ENCODE measurements at regions not wholly inside any gene's neighbourhood (a gene's known extent, or its start where the extent isn't known, plus 50 kb on each side); places are given as distances from the start of the nearest gene placed in this dataset.

DNA sequence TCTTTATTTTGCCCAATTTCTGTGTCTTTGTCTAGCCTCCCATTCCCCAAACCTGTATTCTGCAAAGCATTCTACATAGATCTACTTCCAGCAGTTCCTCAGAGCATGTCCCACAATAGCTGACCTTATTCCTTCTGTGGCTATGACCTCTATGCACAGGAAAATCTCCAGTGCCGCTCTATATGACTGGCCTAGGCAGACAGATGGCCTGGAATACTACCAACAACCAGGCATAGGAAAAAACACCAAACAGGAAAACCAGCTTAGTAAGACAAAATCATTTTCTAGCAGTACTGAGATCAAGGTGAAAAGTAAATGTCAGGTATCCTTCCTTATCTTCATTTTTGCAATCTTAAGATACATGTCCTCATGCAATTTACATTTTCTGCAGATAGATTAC is 1115.0 kb downstream of the IGSF11 start (continued):
- TF ChIP-seq, protein P1, sequence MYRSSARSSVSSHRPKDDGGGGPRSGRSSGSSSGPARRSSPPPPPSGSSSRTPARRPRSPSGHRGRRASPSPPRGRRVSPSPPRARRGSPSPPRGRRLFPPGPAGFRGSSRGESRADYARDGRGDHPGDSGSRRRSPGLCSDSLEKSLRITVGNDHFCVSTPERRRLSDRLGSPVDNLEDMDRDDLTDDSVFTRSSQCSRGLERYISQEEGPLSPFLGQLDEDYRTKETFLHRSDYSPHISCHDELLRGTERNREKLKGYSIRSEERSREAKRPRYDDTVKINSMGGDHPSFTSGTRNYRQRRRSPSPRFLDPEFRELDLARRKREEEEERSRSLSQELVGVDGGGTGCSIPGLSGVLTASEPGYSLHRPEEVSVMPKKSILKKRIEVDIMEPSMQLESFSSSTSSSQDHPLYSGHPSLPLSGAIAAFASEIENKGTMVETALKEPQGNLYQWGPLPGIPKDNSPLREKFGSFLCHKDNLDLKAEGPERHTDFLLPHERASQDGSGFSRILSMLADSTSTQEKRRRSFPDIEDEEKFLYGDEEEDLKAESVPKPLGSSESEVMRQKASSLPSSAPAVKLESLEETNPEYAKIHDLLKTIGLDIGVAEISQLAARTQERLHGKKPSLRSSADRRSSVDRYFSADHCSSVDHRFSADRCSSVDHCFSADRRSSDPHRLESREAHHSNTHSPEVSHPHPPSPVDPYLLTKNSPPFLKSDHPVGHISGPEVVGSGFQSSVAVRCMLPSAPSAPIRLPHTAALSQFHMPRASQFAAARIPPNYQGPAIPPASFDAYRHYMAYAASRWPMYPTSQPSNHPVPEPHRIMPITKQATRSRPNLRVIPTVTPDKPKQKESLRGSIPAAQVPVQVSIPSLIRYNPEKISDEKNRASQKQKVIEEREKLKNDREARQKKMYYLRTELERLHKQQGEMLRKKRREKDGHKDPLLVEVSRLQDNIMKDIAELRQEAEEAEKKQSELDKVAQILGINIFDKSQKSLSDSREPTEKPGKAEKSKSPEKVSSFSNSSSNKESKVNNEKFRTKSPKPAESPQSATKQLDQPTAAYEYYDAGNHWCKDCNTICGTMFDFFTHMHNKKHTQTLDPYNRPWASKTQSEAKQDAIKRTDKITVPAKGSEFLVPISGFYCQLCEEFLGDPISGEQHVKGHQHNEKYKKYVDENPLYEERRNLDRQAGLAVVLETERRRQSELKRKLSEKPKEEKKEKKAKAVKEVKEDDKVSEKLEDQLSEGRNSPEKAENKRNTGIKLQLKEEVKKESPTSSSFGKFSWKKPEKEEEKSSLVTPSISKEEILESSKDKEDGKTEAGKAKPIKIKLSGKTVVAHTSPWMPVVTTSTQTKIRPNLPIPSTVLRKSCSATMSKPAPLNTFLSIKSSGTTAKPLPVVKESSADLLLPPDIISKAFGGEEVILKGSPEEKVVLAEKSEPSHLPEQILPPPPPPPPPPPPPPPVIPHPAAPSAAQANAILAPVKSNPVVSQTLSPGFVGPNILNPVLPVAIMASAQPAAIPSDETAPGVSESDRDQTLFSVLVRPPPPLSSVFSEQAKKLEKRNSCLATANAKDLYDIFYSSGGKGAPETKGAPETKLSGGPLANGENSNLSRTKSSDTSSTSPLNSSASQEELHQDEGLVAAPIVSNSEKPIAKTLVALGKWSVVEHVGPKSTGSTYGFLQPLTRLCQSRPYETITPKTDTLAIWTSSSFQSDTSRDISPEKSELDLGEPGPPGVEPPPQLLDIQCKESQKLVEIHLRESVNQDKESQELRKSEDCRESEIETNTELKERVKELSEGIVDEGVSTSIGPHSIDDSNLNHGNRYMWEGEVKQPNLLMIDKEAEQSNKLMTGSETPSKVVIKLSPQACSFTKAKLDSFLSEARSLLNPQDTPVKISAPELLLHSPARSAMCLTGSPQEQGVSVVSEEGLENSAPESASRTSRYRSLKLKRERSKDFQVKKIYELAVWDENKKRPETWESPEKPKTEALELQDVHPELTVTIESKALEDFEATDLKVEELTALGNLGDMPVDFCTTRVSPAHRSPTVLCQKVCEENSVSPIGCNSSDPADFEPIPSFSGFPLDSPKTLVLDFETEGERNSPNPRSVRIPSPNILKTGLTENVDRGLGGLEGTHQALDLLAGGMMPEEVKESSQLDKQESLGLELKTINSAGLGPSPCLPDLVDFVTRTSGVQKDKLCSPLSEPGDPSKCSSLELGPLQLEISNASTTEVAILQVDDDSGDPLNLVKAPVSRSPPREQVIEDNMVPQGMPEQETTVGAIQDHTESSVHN (IDR thresholded peaks at IDR 0.05; ENCODE audit: borderline replicate concordance in 1 of 2, low read depth in 1 of 2) = no peak
- TF ChIP-seq FIP1L1 (IDR thresholded peaks at IDR 0.05; ENCODE audit: low read depth, low read length, poor library complexity, severe bottlenecking) = no peak

Data from K562 (cell line).